B cell (primary cell): ENCODE measurements at regions not wholly inside any gene's neighbourhood (a gene's known extent, or its start where the extent isn't known, plus 50 kb on each side); places are given as distances from the start of the nearest gene placed in this dataset.
"Not testable (repeated sequence)": the region's sequence is repeated elsewhere in the genome, so short reads cannot be mapped to it uniquely, and the experiment has no call there.

Experiments
- ATAC-seq: fragments of 200-7000 bp; cut with Tn5 transposase; one replicate; pipeline ENCODE4 v1.10.0; 2021; ENCODE audit warnings: low read depth, mild to moderate bottlenecking, moderate number of reproducible peaks, moderate library complexity
- CTCF ChIA-PET: fragments of 350-600 bp; sonication (Branson Sonifier 250); formaldehyde crosslinking; loops from one replicate; lab custom pipeline; 2021; ENCODE audit warnings: antibody characterized with exemption, inconsistent platforms; lab: Charles Lee
- POLR2A ChIA-PET: fragments of 350-600 bp; sonication (Branson Sonifier 250); formaldehyde crosslinking; loops from one replicate; lab custom pipeline; 2021; ENCODE audit warnings: antibody characterized with exemption; lab: Charles Lee
- DNase-seq: peaks from one replicate; pipeline ENCODE4 v3.0.0; 2013
- H2AFZ ChIP-seq: 2 replicates; pipeline ENCODE4 v1.6.1; 2012; ENCODE audit warnings: mild to moderate bottlenecking, low read depth, low read length; ENCODE audit not compliant: insufficient read depth, poor library complexity, severe bottlenecking
- H3K27ac ChIP-seq, 2 donors: 1 replicate in 1 of 2; 2 replicates in 1 of 2; pipeline ENCODE4 v1.5.1; 2012 to 2013; ENCODE audit warnings: low read length in 2 of 2, mild to moderate bottlenecking in 2 of 2, moderate library complexity in 1 of 2
- H3K27me3 ChIP-seq, 4 experiments: fragments of 200-600 bp in 1 of 4; sonication (generic) in 1 of 4; replicated peaks in 1 of 4; 1 replicate in 2 of 4; 2 replicates in 2 of 4; pipeline versions ENCODE4 v1.6.1 to v1.7.0; 2013 to 2016; ENCODE audit warnings: low read length in 3 of 4, mild to moderate bottlenecking in 2 of 4, mixed read lengths in 1 of 4, moderate library complexity in 1 of 4; ENCODE audit not compliant: insufficient read depth in 4 of 4, control insufficient read depth in 3 of 4; ENCODE audit errors: control extremely low read depth in 1 of 4
- H3K36me3 ChIP-seq, 2 experiments: replicated peaks in 1 of 2; 1 replicate in 1 of 2; 2 replicates in 1 of 2; pipeline versions ENCODE4 v1.6.1 to v1.7.1; 2013; ENCODE audit warnings: low read length in 1 of 2; ENCODE audit not compliant: insufficient read depth in 2 of 2, control insufficient read depth in 1 of 2; ENCODE audit errors: control extremely low read depth in 1 of 2, extremely low read depth in 1 of 2
- H3K4me1 ChIP-seq, 2 donors: fragments of 200-600 bp in 1 of 2; sonication (generic) in 1 of 2; 1 replicate in 1 of 2; 2 replicates in 1 of 2; pipeline versions ENCODE4 v1.5.1 to v1.6.1; 2013 to 2017; ENCODE audit warnings: low read length in 2 of 2; ENCODE audit not compliant: control insufficient read depth in 2 of 2, insufficient read depth in 2 of 2
- H3K4me2 ChIP-seq: replicated peaks from 2 replicates; pipeline ENCODE3; 2012; ENCODE audit warnings: mild to moderate bottlenecking, low read depth, low read length; ENCODE audit not compliant: poor library complexity, severe bottlenecking
- H3K4me3 ChIP-seq, 5 experiments: fragments of 200-600 bp in 1 of 5; sonication (generic) in 1 of 5; 1 replicate in 3 of 5; 2 replicates in 2 of 5; pipeline versions ENCODE4 v1.5.1 to v1.7.0; 2011 to 2016; ENCODE audit warnings: low read length in 4 of 5, mild to moderate bottlenecking in 4 of 5, low read depth in 2 of 5, control low read depth in 1 of 5, moderate library complexity in 1 of 5; ENCODE audit not compliant: insufficient read depth in 1 of 5; ENCODE audit errors: control extremely low read depth in 1 of 5, extremely low read depth in 1 of 5
- H3K79me2 ChIP-seq: fragments of 200-600 bp; sonication (generic); one replicate; pipeline ENCODE4 v1.6.0; 2016; ENCODE audit warnings: low read length; ENCODE audit not compliant: control insufficient read depth, insufficient read depth
- H3K9ac ChIP-seq: fragments of 200-600 bp; sonication (generic); 2 replicates; pipeline ENCODE4 v1.6.1; 2017; ENCODE audit warnings: mild to moderate bottlenecking, low read length, moderate library complexity
- H3K9me3 ChIP-seq, 3 donors: one replicate each; pipeline versions ENCODE4 v1.6.1 to v1.7.1; 2013; ENCODE audit warnings: low read length in 2 of 3; ENCODE audit not compliant: control insufficient read depth in 2 of 3, insufficient read depth in 1 of 3; ENCODE audit errors: control extremely low read depth in 1 of 3
- H4K20me1 ChIP-seq: 2 replicates; pipeline ENCODE4 v1.6.0; 2012; ENCODE audit warnings: mild to moderate bottlenecking, low read length; ENCODE audit not compliant: insufficient read depth, control insufficient read depth, poor library complexity, severe bottlenecking
- H3K27ac Mint-ChIP-seq: one replicate; pipeline ENCODE4 v1.8.0; 2021; ENCODE audit warnings: mixed read lengths
- H3K27me3 Mint-ChIP-seq: one replicate; pipeline ENCODE4 v1.8.0; 2021; ENCODE audit warnings: mixed read lengths
- H3K4me1 Mint-ChIP-seq: one replicate; pipeline ENCODE4 v1.8.0; 2021; ENCODE audit warnings: mixed read lengths
- H3K4me3 Mint-ChIP-seq: one replicate; pipeline ENCODE4 v1.8.0; 2021; ENCODE audit warnings: mixed read lengths
- H3K9me3 Mint-ChIP-seq: one replicate; pipeline ENCODE4 v1.8.0; 2022; ENCODE audit warnings: mixed read lengths; ENCODE audit not compliant: insufficient read depth
- EZH2 ChIP-seq: IDR thresholded peaks from 2 replicates; pipeline ENCODE4 v1.6.1; 2012; ENCODE audit warnings: borderline replicate concordance, low read depth, mild to moderate bottlenecking, moderate library complexity, low read length; ENCODE audit not compliant: insufficient read depth, poor library complexity, severe bottlenecking
- WGBS: methylation state at CpG from one replicate; pipeline ENCODE4 v1.1.5; 2013; ENCODE audit warnings: missing lambda C conversion rate; ENCODE audit not compliant: insufficient coverage; 5-methylcytosine and 5-hydroxymethylcytosine counted together
- intact Hi-C: fragments of 100-400 bp; cut with micrococcal nuclease; formaldehyde crosslinking; loops from one replicate; pipeline ENCODE4 v1.10.0; 2022
- TF ChIP-seq, protein P1 (sequence below): fragments of 200-600 bp; IDR thresholded peaks from one replicate; pipeline ENCODE4 v1.8.0; 2022; ENCODE audit warnings: antibody characterized with exemption, mild to moderate bottlenecking

DNA sequence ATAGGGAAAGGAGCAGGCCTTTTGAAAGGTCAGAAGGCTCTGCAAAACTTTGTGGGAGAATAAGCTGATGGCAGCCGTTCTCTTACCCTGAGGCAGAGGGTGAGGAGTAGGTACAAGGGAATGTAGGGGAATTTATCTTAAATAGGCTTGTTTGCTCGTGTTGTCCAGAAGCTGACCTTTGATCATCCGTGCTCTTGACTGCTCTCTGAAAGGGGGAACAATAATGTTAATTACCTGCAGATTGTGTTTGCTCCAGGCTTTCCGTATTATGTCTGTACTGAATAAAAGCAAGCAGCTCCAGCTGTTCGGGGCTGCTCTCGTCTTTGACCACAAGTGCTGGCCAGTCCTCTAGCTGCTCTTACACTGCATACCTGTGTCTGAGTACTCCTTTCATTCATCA lies 116.3 kb downstream of the ZNF429 start:
- Histone ChIP-seq H2AFZ (no peak overlapping the region), H3K27me3 (no peaks in the 10 kb centered on the region), H3K9ac (no peak overlapping the region), H4K20me1 (no peaks in the 10 kb centered on the region), H3K79me2 (no peaks in the 10 kb centered on the region), H3K4me2 (no peak overlapping the region), H3K9me3 (peaks cover 0 to 14% (median 4%) of the 10 kb centered on the region in 3 donors), H3K27ac (no peak overlapping the region), H3K36me3 (no peaks in the 10 kb centered on the region), H3K4me1 (no peaks in the 10 kb centered on the region), H3K4me3 (no peak overlapping the region)
- no peak for TF ChIP-seq EZH2
- TF ChIP-seq, protein P1, sequence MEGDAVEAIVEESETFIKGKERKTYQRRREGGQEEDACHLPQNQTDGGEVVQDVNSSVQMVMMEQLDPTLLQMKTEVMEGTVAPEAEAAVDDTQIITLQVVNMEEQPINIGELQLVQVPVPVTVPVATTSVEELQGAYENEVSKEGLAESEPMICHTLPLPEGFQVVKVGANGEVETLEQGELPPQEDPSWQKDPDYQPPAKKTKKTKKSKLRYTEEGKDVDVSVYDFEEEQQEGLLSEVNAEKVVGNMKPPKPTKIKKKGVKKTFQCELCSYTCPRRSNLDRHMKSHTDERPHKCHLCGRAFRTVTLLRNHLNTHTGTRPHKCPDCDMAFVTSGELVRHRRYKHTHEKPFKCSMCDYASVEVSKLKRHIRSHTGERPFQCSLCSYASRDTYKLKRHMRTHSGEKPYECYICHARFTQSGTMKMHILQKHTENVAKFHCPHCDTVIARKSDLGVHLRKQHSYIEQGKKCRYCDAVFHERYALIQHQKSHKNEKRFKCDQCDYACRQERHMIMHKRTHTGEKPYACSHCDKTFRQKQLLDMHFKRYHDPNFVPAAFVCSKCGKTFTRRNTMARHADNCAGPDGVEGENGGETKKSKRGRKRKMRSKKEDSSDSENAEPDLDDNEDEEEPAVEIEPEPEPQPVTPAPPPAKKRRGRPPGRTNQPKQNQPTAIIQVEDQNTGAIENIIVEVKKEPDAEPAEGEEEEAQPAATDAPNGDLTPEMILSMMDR: no peak
- ATAC-seq (no peak), DNase-seq (no peak)
- POLR2A ChIA-PET: interaction anchor here (0.7 kb wide), 1 partner anchor 64 kb away, joined by 3 read pairs; no protein-coding TSS in a partner anchor
- CTCF ChIA-PET: no interaction called here
- no peaks in the 10 kb centered on the region for H3K27me3 Mint-ChIP-seq
- H3K9me3 Mint-ChIP-seq: no peaks in the 10 kb centered on the region
- H3K4me1 Mint-ChIP-seq: no peaks in the 10 kb centered on the region
- WGBS: 85% methylated on average over 6 of the region's 6 CpGs
- intact Hi-C loops: no loop called here
- no peak overlapping the region for H3K27ac Mint-ChIP-seq
- H3K4me3 Mint-ChIP-seq: no peak overlapping the region

DNA sequence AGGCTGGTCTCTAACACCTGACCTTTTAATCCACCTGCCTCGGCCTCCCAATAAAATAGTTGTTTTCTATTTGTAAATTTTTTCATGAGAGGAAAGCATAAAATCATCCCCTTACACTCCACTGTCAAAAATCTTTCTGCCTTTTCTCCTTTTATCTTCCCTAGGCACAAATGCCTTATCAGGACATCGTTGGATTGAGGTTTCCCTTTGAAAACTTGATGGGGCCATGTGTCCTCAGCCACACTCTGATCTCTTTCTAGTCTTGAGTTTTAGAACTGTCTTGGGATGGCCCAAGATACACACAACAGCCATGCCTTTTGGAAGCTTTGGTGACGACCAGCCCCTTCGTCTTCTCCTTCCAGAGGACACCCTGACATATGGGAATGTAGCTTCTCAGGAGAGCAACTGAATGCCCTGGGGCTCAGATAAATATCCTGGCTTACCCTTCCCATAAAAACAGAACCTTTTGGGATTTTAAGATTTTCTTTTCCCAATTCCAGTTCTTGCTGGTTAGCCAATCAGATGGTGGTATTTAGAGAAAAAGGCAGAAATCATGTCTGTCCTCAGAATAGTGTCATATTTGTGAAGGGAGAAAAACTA lies 112.4 kb downstream of the ZNF429 start:
- Histone ChIP-seq H3K9me3 (peaks cover 0 to 26% (median 5%) of the 10 kb centered on the region in 3 donors), H3K36me3 (no peaks in the 10 kb centered on the region), H2AFZ (no peak overlapping the region), H3K79me2 (no peaks in the 10 kb centered on the region), H3K4me2 (no peak overlapping the region), H3K27me3 (no peaks in the 10 kb centered on the region), H3K4me3 (no peak overlapping the region), H3K27ac (no peak overlapping the region), H4K20me1 (no peaks in the 10 kb centered on the region), H3K9ac (no peak overlapping the region), H3K4me1 (no peaks in the 10 kb centered on the region)
- H3K4me1 Mint-ChIP-seq: no peaks in the 10 kb centered on the region
- no peak overlapping the region for H3K27ac Mint-ChIP-seq
- intact Hi-C loops: no loop called here
- peaks cover 3% of the 10 kb centered on the region for H3K9me3 Mint-ChIP-seq
- POLR2A ChIA-PET: no interaction called here
- ATAC-seq (no peak), DNase-seq (no peak)
- TF ChIP-seq, protein P1: no peak
- WGBS: 63% methylated on average over 1 of the region's 4 CpGs
- H3K27me3 Mint-ChIP-seq: no peaks in the 10 kb centered on the region
- no peak overlapping the region for H3K4me3 Mint-ChIP-seq
- CTCF ChIA-PET: no interaction called here

DNA sequence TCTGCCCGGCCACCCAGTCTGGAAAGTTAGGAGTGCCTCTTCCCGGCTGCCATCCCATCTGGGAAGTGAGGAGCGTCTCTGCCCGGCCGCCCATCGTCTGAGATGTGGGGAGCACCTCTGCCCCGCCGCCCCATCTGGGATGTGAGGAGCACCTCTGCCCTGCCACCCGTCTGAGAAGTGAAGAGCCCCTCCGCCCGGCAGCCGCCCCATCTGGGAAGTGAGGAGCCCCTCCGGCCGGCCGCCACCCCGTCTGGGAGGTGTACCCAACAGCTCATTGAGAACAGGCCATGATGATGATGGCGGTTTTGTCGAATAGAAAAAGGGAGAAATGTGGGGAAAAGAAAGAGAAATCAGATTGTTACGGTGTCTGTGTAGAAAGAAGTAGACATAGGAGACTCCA lies 109.4 kb downstream of the ZNF429 start:
- DNase-seq, H3K27me3 Mint-ChIP-seq, H4K20me1 ChIP-seq, POLR2A ChIA-PET, H3K4me3 ChIP-seq, H3K4me2 ChIP-seq, H3K9ac ChIP-seq, ATAC-seq, H3K27ac ChIP-seq, H2AFZ ChIP-seq, H3K4me1 Mint-ChIP-seq, H3K27me3 ChIP-seq, H3K27ac Mint-ChIP-seq, CTCF ChIA-PET, intact Hi-C loops, H3K79me2 ChIP-seq, H3K4me3 Mint-ChIP-seq, H3K9me3 Mint-ChIP-seq, H3K36me3 ChIP-seq, H3K4me1 ChIP-seq: not testable (repeated sequence)
- H3K9me3 ChIP-seq: peaks cover 0 to 16% (median 5%) of the 10 kb centered on the region in 3 donors
- 97% methylated on average over 12 of the region's 19 CpGs for WGBS
